DOHH2 (cell line): ENCODE measurements at regions not wholly inside any gene's neighbourhood (a gene's known extent, or its start where the extent isn't known, plus 50 kb on each side); places are given as distances from the start of the nearest gene placed in this dataset.

Experiments used
- H3F3A ChIP-seq: fragments of 200-600 bp; sonication (generic), shearing (Covaris generic); 2 replicates; pipeline ENCODE4 v1.6.0; 2016; ENCODE audit warnings: antibody characterized with exemption, mild to moderate bottlenecking; ENCODE audit not compliant: control insufficient read depth, insufficient read depth
- H3K27ac ChIP-seq: fragments of 200-600 bp; sonication (generic); 2 replicates; pipeline ENCODE4 v1.5.1; 2014; ENCODE audit warnings: low read depth, mild to moderate bottlenecking, low read length, moderate library complexity
- H3K27me3 ChIP-seq: fragments of 200-600 bp; sonication (generic); 2 replicates; pipeline ENCODE4 v1.6.1; 2014; ENCODE audit warnings: mild to moderate bottlenecking, low read length, mixed read lengths; ENCODE audit not compliant: control insufficient read depth
- H3K36me3 ChIP-seq: fragments of 200-600 bp; sonication (generic); 2 replicates; pipeline ENCODE4 v1.6.1; 2014; ENCODE audit warnings: mild to moderate bottlenecking, low read length, moderate library complexity, mixed read lengths; ENCODE audit not compliant: control insufficient read depth
- H3K4me1 ChIP-seq: fragments of 200-600 bp; sonication (generic); 2 replicates; pipeline ENCODE4 v1.6.1; 2014; ENCODE audit warnings: mild to moderate bottlenecking, low read length, mixed read lengths; ENCODE audit not compliant: control insufficient read depth
- H3K4me2 ChIP-seq: fragments of 200-600 bp; sonication (generic); 2 replicates; pipeline ENCODE4 v1.6.0; 2014; ENCODE audit warnings: mild to moderate bottlenecking, low read length, moderate library complexity
- H3K4me3 ChIP-seq: fragments of 200-600 bp; sonication (generic); 2 replicates; pipeline ENCODE4 v1.5.1; 2014; ENCODE audit warnings: mild to moderate bottlenecking, low read length, mixed read lengths
- H3K79me2 ChIP-seq: fragments of 200-600 bp; sonication (generic); 2 replicates; pipeline ENCODE4 v1.6.1; 2014; ENCODE audit warnings: mild to moderate bottlenecking, low read length, mixed read lengths; ENCODE audit not compliant: control insufficient read depth
- H3K9me2 ChIP-seq: fragments of 200-600 bp; sonication (generic); replicated peaks from 2 replicates; pipeline ENCODE4 v1.6.1; 2014; ENCODE audit warnings: mild to moderate bottlenecking, low read length, mixed read lengths; ENCODE audit not compliant: control insufficient read depth
- H3K9me3 ChIP-seq: fragments of 200-600 bp; sonication (generic); 2 replicates; pipeline ENCODE4 v1.6.1; 2014; ENCODE audit warnings: antibody characterized with exemption, low read length, mixed read lengths; ENCODE audit not compliant: control insufficient read depth, insufficient read depth
- H4K20me1 ChIP-seq: fragments of 200-600 bp; sonication (generic); 2 replicates; pipeline ENCODE4 v1.6.0; 2014; ENCODE audit warnings: low read depth, mild to moderate bottlenecking, antibody characterized with exemption, low read length, moderate library complexity; ENCODE audit not compliant: control insufficient read depth, insufficient read depth
- CTCF ChIP-seq: fragments of 200-600 bp; sonication (generic); IDR thresholded peaks from one replicate; pipeline ENCODE4 v1.5.1; 2014; ENCODE audit warnings: antibody characterized with exemption, mild to moderate bottlenecking, low read depth, low read length; ENCODE audit not compliant: poor library complexity, severe bottlenecking
- EZH2phosphoT487 ChIP-seq: fragments of 200-600 bp; sonication (generic); IDR thresholded peaks from 2 replicates; pipeline ENCODE4 v1.6.1; 2017; ENCODE audit warnings: borderline replicate concordance, mild to moderate bottlenecking, antibody characterized with exemption, low read length, moderate library complexity, mixed read lengths

DNA sequence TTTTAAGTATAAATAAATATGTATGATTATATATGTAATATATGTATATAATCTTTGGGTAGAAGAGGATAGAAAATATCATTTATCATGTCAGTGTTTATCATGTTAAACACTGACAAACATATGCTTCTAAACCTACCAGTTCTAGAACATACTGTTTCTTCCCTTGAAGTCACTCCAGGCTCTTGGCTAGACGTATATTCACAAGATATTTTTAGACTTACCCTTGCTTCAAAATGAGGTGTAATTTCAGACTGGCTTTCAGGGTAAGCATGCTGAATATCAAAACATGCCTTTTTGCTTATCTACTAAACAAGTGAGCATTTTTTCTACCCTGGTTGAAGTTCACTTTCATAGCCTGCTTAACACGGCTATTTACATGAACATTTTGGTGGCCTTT is 642.4 kb upstream of the PKDCC start:
- no peak overlapping the region for H3K4me2 ChIP-seq
- no peak overlapping the region for H3K27ac ChIP-seq
- H3K9me2 ChIP-seq, result no peaks in the 10 kb centered on the region
- H4K20me1 ChIP-seq, result no peaks in the 10 kb centered on the region
- TF ChIP-seq EZH2phosphoT487 (no peak), CTCF (no peak)
- H3K36me3 ChIP-seq, result no peaks in the 10 kb centered on the region
- no peaks in the 10 kb centered on the region for H3K4me1 ChIP-seq
- no peaks in the 10 kb centered on the region for H3K79me2 ChIP-seq
- no peak overlapping the region for H3K4me3 ChIP-seq
- 0 out of 2 replicates have a peak, but pooled peaks cover 2% of the 10 kb centered on the region for H3K27me3 ChIP-seq
- H3K9me3 ChIP-seq, result no peaks in the 10 kb centered on the region
- no peaks in the 10 kb centered on the region for H3F3A ChIP-seq

- Histone ChIP-seq H4K20me1 (no peaks in the 10 kb centered on the region), H3K36me3 (no peaks in the 10 kb centered on the region), H3K27ac (no peak overlapping the region), H3K79me2 (no peaks in the 10 kb centered on the region), H3K9me3 (no peaks in the 10 kb centered on the region), H3K27me3 (no peaks in the 10 kb centered on the region), H3K4me1 (no peaks in the 10 kb centered on the region), H3K9me2 (no peaks in the 10 kb centered on the region), H3K4me2 (no peak overlapping the region), H3F3A (no peaks in the 10 kb centered on the region), H3K4me3 (no peak overlapping the region)
- TF ChIP-seq CTCF (no peak), EZH2phosphoT487 (no peak)
Measured at GRCh38 chr2:41409328-41409727, 638.5 kb upstream of the PKDCC start.

- TF ChIP-seq EZH2phosphoT487 (no peak), CTCF (no peak)
- Histone ChIP-seq H3K4me2 (no peak overlapping the region), H3K9me2 (no peaks in the 10 kb centered on the region)
Measured at GRCh38 chr2:41410011-41410410, 637.8 kb upstream of the PKDCC start.

More at GRCh38 chr2:41410011-41410410, 637.8 kb upstream of the PKDCC start:
- H3K27ac ChIP-seq, result no peak overlapping the region
- H3K36me3 ChIP-seq, result no peaks in the 10 kb centered on the region
- H3K4me3 ChIP-seq, result no peak overlapping the region
- no peaks in the 10 kb centered on the region for H3K27me3 ChIP-seq
- no peaks in the 10 kb centered on the region for H3K79me2 ChIP-seq
- no peaks in the 10 kb centered on the region for H3F3A ChIP-seq
- H3K9me3 ChIP-seq, result no peaks in the 10 kb centered on the region
- H3K4me1 ChIP-seq, result no peaks in the 10 kb centered on the region
- H4K20me1 ChIP-seq, result no peaks in the 10 kb centered on the region
